Liver (tissue), 8 donors: ENCODE measurements at regions not wholly inside any gene's neighbourhood (a gene's known extent, or its start where the extent isn't known, plus 50 kb on each side); places are given as distances from the start of the nearest gene placed in this dataset.

Source experiments
- DNase-seq: peaks from one replicate; pipeline ENCODE4 v3.0.0-alpha.2; 2017; ENCODE audit warnings: low spot score
- H3K27ac ChIP-seq, 2 donors: one replicate each; pipeline ENCODE4 v1.7.0; 2013; ENCODE audit warnings: inconsistent platforms in 2 of 2, low read length in 2 of 2, control low read depth in 1 of 2, low read depth in 1 of 2, mild to moderate bottlenecking in 1 of 2
- H3K27me3 ChIP-seq, 4 donors: one replicate each; pipeline versions ENCODE4 v1.6.1 to v1.7.0; 2013; ENCODE audit warnings: low read length in 3 of 4, inconsistent platforms in 1 of 4, mild to moderate bottlenecking in 1 of 4, moderate library complexity in 1 of 4; ENCODE audit not compliant: control insufficient read depth in 4 of 4, insufficient read depth in 4 of 4
- H3K36me3 ChIP-seq, 4 donors: one replicate each; pipeline versions ENCODE4 v1.6.1 to v1.7.0; 2013; ENCODE audit warnings: low read length in 3 of 4, mild to moderate bottlenecking in 3 of 4, low read depth in 1 of 4, moderate library complexity in 1 of 4; ENCODE audit not compliant: control insufficient read depth in 4 of 4, insufficient read depth in 3 of 4
- H3K4me1 ChIP-seq, 4 donors: one replicate each; pipeline versions ENCODE4 v1.6.1 to v1.7.0; 2013; ENCODE audit warnings: low read length in 3 of 4, mild to moderate bottlenecking in 3 of 4, moderate library complexity in 1 of 4; ENCODE audit not compliant: control insufficient read depth in 4 of 4, insufficient read depth in 4 of 4
- H3K4me3 ChIP-seq, 3 donors: one replicate each; pipeline versions ENCODE4 v1.6.1 to v1.7.0; 2013; ENCODE audit warnings: low read length in 3 of 3, control low read depth in 1 of 3, low read depth in 1 of 3, mild to moderate bottlenecking in 1 of 3
- H3K9ac ChIP-seq, 2 donors: one replicate each; pipeline ENCODE4 v1.7.0; 2013; ENCODE audit warnings: low read length in 2 of 2, mild to moderate bottlenecking in 2 of 2, moderate library complexity in 2 of 2, control low read depth in 1 of 2, low read depth in 1 of 2
- H3K9me3 ChIP-seq, 4 donors: one replicate each; pipeline versions ENCODE4 v1.6.1 to v1.7.0; 2013; ENCODE audit warnings: low read length in 3 of 4; ENCODE audit not compliant: control insufficient read depth in 4 of 4
- EGR1 ChIP-seq, 2 donors: IDR thresholded peaks; 2 replicates each; pipeline ENCODE4 v1.6.1; 2016 to 2018; ENCODE audit warnings: antibody characterized with exemption in 2 of 2, low read depth in 2 of 2
- FOXA1 ChIP-seq: IDR thresholded peaks from 2 replicates; pipeline ENCODE4 v1.6.1; 2016; ENCODE audit warnings: antibody characterized with exemption
- FOXA2 ChIP-seq: IDR thresholded peaks from 2 replicates; pipeline ENCODE4 v1.6.1; 2016; ENCODE audit warnings: antibody characterized with exemption
- GABPA ChIP-seq, 2 donors: IDR thresholded peaks in 1 of 2; conservative IDR thresholded peaks in 1 of 2; 2 replicates each; pipeline ENCODE4 v1.6.1; 2016; ENCODE audit warnings: antibody characterized with exemption in 2 of 2, mild to moderate bottlenecking in 1 of 2, moderate library complexity in 1 of 2
- HNF4A ChIP-seq, 2 donors: conservative IDR thresholded peaks; 2 replicates each; pipeline ENCODE4 v1.6.1; 2016; ENCODE audit warnings: antibody characterized with exemption in 2 of 2, mild to moderate bottlenecking in 2 of 2
- HNF4G ChIP-seq: IDR thresholded peaks from 2 replicates; pipeline ENCODE4 v1.6.1; 2016; ENCODE audit warnings: antibody characterized with exemption
- JUND ChIP-seq, 2 donors: IDR thresholded peaks; 2 replicates each; pipeline ENCODE4 v1.6.1; 2016; ENCODE audit warnings: antibody characterized with exemption in 2 of 2
- NR2F2 ChIP-seq: IDR thresholded peaks from 2 replicates; pipeline ENCODE4 v1.6.1; 2016; ENCODE audit warnings: antibody characterized with exemption
- RAD21 ChIP-seq, 2 donors: IDR thresholded peaks; 2 replicates each; pipeline ENCODE4 v1.6.1; 2016; ENCODE audit warnings: antibody characterized with exemption in 2 of 2, mild to moderate bottlenecking in 2 of 2
- RXRA ChIP-seq, 2 donors: IDR thresholded peaks; 2 replicates each; pipeline ENCODE4 v1.6.1; 2017 to 2018; ENCODE audit warnings: antibody characterized with exemption in 2 of 2, mild to moderate bottlenecking in 1 of 2
- SP1 ChIP-seq: IDR thresholded peaks from 2 replicates; pipeline ENCODE4 v1.6.1; 2018; ENCODE audit warnings: antibody characterized with exemption, mild to moderate bottlenecking
- TAF1 ChIP-seq: conservative IDR thresholded peaks from 2 replicates; pipeline ENCODE4 v1.6.1; 2016; ENCODE audit warnings: antibody characterized with exemption, mild to moderate bottlenecking
- YY1 ChIP-seq: IDR thresholded peaks from 2 replicates; pipeline ENCODE4 v1.6.1; 2016; ENCODE audit warnings: antibody characterized with exemption, mild to moderate bottlenecking
- WGBS: extraction: QIAGEN DNeasy Blood & Tissue Kit; methylation state at CpG from one replicate; pipeline ENCODE4 v1.1.7; 2013; 5-methylcytosine and 5-hydroxymethylcytosine counted together
- TF ChIP-seq, protein P1 (sequence below): fragments of 150-350 bp; IDR thresholded peaks from 2 replicates; pipeline ENCODE4 v1.5.1; 2017; ENCODE audit warnings: improper control_type of control experiment, low read depth, low read length; ENCODE audit not compliant: missing input control
- TF ChIP-seq, protein P2 (sequence below): IDR thresholded peaks from 2 replicates; pipeline ENCODE4 v1.6.1; 2016; ENCODE audit warnings: antibody characterized with exemption
- TF ChIP-seq, protein P3 (sequence below): IDR thresholded peaks from 2 replicates; pipeline ENCODE4 v1.6.1; 2016; ENCODE audit warnings: antibody characterized with exemption, mild to moderate bottlenecking
- TF ChIP-seq, protein P4 (sequence below): IDR thresholded peaks from 2 replicates; pipeline ENCODE4 v1.6.1; 2016; ENCODE audit warnings: antibody characterized with exemption
- TF ChIP-seq, protein P5 (sequence below): IDR thresholded peaks from 2 replicates; pipeline ENCODE4 v1.6.1; 2016; ENCODE audit warnings: antibody characterized with exemption
- donor health status: healthy.
- donor health status: healthy.
- donor health status: healthy.
- donor health status: healthy.
- donor health status: healthy.

DNA sequence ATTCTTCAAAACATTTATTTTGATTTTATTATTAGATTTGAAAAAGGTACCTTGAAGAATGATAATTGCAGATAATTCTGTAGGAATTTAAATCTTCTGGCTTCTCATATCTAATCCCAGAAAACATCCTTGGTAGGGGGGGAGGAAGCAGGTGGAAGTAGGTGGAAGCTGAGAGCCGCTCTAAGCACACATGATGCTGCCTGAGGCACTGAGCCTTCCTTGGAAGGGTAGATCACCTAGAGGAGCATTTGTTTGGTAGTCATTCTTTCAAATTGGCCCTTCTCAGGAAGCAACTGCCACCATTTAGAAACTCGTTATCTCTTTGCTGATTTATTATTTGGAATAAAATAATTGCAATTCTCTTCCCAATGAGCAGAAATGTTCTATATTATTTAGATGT lies 623.3 kb downstream of the CD109 start:
- Histone ChIP-seq H3K9ac (no peak overlapping the region), H3K9me3 (no peaks in the 10 kb centered on the region), H3K27ac (no peak overlapping the region), H3K36me3 (no peaks in the 10 kb centered on the region), H3K27me3 (no peaks in the 10 kb centered on the region), H3K4me3 (no peak overlapping the region), H3K4me1 (no peaks in the 10 kb centered on the region)
- DNase-seq: no peak
- 52% methylated on average over 2 of the region's 2 CpGs for WGBS
- no peak for TF ChIP-seq JUND (IDR thresholded peaks at IDR 0.05)
- TF ChIP-seq, protein P1, sequence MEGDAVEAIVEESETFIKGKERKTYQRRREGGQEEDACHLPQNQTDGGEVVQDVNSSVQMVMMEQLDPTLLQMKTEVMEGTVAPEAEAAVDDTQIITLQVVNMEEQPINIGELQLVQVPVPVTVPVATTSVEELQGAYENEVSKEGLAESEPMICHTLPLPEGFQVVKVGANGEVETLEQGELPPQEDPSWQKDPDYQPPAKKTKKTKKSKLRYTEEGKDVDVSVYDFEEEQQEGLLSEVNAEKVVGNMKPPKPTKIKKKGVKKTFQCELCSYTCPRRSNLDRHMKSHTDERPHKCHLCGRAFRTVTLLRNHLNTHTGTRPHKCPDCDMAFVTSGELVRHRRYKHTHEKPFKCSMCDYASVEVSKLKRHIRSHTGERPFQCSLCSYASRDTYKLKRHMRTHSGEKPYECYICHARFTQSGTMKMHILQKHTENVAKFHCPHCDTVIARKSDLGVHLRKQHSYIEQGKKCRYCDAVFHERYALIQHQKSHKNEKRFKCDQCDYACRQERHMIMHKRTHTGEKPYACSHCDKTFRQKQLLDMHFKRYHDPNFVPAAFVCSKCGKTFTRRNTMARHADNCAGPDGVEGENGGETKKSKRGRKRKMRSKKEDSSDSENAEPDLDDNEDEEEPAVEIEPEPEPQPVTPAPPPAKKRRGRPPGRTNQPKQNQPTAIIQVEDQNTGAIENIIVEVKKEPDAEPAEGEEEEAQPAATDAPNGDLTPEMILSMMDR: no peak
- no peak for TF ChIP-seq NR2F2
- TF ChIP-seq SP1: no peak
- TF ChIP-seq RAD21 (IDR thresholded peaks at IDR 0.05): no peak
- no peak for TF ChIP-seq RXRA (IDR thresholded peaks at IDR 0.05)
- no peak for TF ChIP-seq HNF4A (conservative IDR thresholded peaks at IDR 0.05)

DNA sequence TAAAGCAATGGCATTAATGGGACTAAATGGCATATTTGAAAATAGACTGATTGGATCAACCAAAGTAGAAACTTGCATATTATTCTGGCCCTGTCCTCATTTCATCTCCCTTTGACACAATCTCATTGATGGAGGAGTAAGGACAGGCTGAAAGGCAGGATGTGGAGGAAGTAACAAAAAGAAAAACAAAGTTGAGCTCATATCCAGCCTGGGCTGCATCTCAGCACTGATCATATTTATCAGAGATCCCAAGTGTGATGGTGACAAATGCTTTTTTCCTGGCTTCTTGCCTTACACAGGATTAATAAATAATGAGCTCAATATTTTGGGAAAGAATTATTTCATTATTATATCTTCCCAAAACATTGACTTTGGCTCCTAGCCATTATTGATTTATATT lies 622.7 kb downstream of the CD109 start:
- H3K4me3 ChIP-seq: no peak overlapping the region
- no peak for DNase-seq
- TF ChIP-seq FOXA1 (no peak), SP1 (no peak), HNF4G (no peak), RAD21 (IDR thresholded peaks at IDR 0.05) (no peak), YY1 (no peak), JUND (IDR thresholded peaks at IDR 0.05) (no peak), GABPA (IDR thresholded peaks at IDR 0.05 in 1 of 2, conservative IDR thresholded peaks at IDR 0.05 in 1 of 2) (no peak), TAF1 (no peak), EGR1 (IDR thresholded peaks at IDR 0.05; ENCODE audit: low read depth in 2 of 2) (no peak), HNF4A (conservative IDR thresholded peaks at IDR 0.05) (no peak), RXRA (IDR thresholded peaks at IDR 0.05) (no peak), FOXA2 (no peak), NR2F2 (no peak)
- TF ChIP-seq, protein P2, sequence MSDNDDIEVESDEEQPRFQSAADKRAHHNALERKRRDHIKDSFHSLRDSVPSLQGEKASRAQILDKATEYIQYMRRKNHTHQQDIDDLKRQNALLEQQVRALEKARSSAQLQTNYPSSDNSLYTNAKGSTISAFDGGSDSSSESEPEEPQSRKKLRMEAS: no peak
- TF ChIP-seq, protein P1: no peak
- TF ChIP-seq, protein P3, sequence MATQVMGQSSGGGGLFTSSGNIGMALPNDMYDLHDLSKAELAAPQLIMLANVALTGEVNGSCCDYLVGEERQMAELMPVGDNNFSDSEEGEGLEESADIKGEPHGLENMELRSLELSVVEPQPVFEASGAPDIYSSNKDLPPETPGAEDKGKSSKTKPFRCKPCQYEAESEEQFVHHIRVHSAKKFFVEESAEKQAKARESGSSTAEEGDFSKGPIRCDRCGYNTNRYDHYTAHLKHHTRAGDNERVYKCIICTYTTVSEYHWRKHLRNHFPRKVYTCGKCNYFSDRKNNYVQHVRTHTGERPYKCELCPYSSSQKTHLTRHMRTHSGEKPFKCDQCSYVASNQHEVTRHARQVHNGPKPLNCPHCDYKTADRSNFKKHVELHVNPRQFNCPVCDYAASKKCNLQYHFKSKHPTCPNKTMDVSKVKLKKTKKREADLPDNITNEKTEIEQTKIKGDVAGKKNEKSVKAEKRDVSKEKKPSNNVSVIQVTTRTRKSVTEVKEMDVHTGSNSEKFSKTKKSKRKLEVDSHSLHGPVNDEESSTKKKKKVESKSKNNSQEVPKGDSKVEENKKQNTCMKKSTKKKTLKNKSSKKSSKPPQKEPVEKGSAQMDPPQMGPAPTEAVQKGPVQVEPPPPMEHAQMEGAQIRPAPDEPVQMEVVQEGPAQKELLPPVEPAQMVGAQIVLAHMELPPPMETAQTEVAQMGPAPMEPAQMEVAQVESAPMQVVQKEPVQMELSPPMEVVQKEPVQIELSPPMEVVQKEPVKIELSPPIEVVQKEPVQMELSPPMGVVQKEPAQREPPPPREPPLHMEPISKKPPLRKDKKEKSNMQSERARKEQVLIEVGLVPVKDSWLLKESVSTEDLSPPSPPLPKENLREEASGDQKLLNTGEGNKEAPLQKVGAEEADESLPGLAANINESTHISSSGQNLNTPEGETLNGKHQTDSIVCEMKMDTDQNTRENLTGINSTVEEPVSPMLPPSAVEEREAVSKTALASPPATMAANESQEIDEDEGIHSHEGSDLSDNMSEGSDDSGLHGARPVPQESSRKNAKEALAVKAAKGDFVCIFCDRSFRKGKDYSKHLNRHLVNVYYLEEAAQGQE: no peak
- TF ChIP-seq, protein P4, sequence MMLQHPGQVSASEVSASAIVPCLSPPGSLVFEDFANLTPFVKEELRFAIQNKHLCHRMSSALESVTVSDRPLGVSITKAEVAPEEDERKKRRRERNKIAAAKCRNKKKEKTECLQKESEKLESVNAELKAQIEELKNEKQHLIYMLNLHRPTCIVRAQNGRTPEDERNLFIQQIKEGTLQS: no peak
- TF ChIP-seq, protein P5, sequence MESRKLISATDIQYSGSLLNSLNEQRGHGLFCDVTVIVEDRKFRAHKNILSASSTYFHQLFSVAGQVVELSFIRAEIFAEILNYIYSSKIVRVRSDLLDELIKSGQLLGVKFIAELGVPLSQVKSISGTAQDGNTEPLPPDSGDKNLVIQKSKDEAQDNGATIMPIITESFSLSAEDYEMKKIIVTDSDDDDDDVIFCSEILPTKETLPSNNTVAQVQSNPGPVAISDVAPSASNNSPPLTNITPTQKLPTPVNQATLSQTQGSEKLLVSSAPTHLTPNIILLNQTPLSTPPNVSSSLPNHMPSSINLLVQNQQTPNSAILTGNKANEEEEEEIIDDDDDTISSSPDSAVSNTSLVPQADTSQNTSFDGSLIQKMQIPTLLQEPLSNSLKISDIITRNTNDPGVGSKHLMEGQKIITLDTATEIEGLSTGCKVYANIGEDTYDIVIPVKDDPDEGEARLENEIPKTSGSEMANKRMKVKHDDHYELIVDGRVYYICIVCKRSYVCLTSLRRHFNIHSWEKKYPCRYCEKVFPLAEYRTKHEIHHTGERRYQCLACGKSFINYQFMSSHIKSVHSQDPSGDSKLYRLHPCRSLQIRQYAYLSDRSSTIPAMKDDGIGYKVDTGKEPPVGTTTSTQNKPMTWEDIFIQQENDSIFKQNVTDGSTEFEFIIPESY: no peak

More for the DNA sequence above, 622.7 kb downstream of the CD109 start:
- H3K27ac ChIP-seq: no peak overlapping the region
- no peak overlapping the region for H3K9ac ChIP-seq
- no peaks in the 10 kb centered on the region for H3K4me1 ChIP-seq
- H3K27me3 ChIP-seq: no peaks in the 10 kb centered on the region
- H3K36me3 ChIP-seq: no peaks in the 10 kb centered on the region
- H3K9me3 ChIP-seq: no peaks in the 10 kb centered on the region
